ENCODE measurements at regions not wholly inside any gene's neighbourhood (a gene's known extent, or its start where the extent isn't known, plus 50 kb on each side); places are given as distances from the start of the nearest gene placed in this dataset.

DNA sequence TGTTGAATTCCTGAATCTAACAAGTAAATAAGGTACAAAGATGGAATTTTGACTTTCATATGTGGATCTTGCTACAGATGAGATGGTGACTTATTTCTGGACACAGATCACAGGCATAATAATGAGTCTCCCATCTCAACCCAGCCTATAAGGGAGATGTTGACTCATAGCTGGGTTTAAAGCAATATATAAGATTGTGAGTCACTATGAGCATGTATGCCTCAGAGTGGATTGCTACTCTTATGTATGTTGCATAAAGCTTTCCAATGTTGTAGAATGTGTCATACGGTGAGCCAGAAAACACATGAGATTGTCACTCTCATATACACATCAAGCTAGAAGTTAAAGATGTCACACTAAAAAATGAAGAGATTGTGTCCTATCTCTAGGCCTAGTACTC, 884.3 kb upstream of the TSPY4 start:
- DNase-seq (ENCODE audit: low spot score) (no peak), ATAC-seq (no peak), FAIRE-seq (no peak)
- POLR2A ChIA-PET = no interaction called here
- H3K9me3 ChIP-seq (ENCODE audit: low read length) = peaks cover 39% of the 10 kb centered on the region
- CTCF ChIA-PET (ENCODE audit: low intra/inter-chr PET ratio, low total read pairs) = no interaction called here
- no peak overlapping the region for H2AFZ ChIP-seq (ENCODE audit: low read length)
- H4K20me1 ChIP-seq (ENCODE audit: insufficient read depth, low read length) = no peaks in the 10 kb centered on the region
- H3K27ac ChIP-seq (ENCODE audit: extremely low read length, insufficient read depth, low read length) = no peak overlapping the region
- no peak overlapping the region for H3K4me2 ChIP-seq (ENCODE audit: low read depth, low read length)
- intact Hi-C loops (cut with micrococcal nuclease; ENCODE audit: unreplicated experiment) = no loop called here
- 0% methylated on average over 1 of the region's 1 CpG for WGBS (ENCODE audit: low lambda C conversion rate)
- H3K27me3 ChIP-seq (ENCODE audit: control insufficient read depth in 1 of 2, insufficient read depth in 2 of 2, low read length in 2 of 2) = no peaks in the 10 kb centered on the region
- no peaks in the 10 kb centered on the region for H3K4me1 ChIP-seq (ENCODE audit: insufficient read depth, low read length)
- no peak overlapping the region for H3K4me3 ChIP-seq (replicated peaks in 1 of 3; ENCODE audit: insufficient read depth in 1 of 3, low read depth in 2 of 3, low read length in 3 of 3)
- no peak overlapping the region for H3K9ac ChIP-seq (ENCODE audit: insufficient read depth, low read depth, low read length)
- H3K36me3 ChIP-seq (replicated peaks in 1 of 2; ENCODE audit: control insufficient read depth in 1 of 2, insufficient read depth in 2 of 2, low read length in 2 of 2) = no peaks in the 10 kb centered on the region
- TF ChIP-seq GABPA (IDR thresholded peaks at IDR 0.05; ENCODE audit: low read depth, low read length) = no peak
- TF ChIP-seq GABPA (CRISPR knock-in tag; IDR thresholded peaks at IDR 0.05; ENCODE audit: low read depth) = no peak
- TF ChIP-seq ETV5 (CRISPR knock-in tag; IDR thresholded peaks at IDR 0.05; ENCODE audit: borderline replicate concordance) = no peak
- TF ChIP-seq CBX5 (CRISPR knock-in tag; IDR thresholded peaks at IDR 0.05; ENCODE audit: borderline replicate concordance) = no peak
- TF ChIP-seq, protein P1, sequence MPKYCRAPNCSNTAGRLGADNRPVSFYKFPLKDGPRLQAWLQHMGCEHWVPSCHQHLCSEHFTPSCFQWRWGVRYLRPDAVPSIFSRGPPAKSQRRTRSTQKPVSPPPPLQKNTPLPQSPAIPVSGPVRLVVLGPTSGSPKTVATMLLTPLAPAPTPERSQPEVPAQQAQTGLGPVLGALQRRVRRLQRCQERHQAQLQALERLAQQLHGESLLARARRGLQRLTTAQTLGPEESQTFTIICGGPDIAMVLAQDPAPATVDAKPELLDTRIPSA (CRISPR knock-in tag; IDR thresholded peaks at IDR 0.05; ENCODE audit: borderline replicate concordance) = no peak
- no peak for TF ChIP-seq ERF (CRISPR knock-in tag; IDR thresholded peaks at IDR 0.05)
- TF ChIP-seq ARNT2 (CRISPR knock-in tag; IDR thresholded peaks at IDR 0.05; ENCODE audit: low read depth) = no peak
- no peak for TF ChIP-seq RFXAP (CRISPR knock-in tag; IDR thresholded peaks at IDR 0.05; ENCODE audit: borderline replicate concordance)
- TF ChIP-seq NR2F1 (CRISPR knock-in tag; IDR thresholded peaks at IDR 0.05) = no peak
- TF ChIP-seq, protein P2, sequence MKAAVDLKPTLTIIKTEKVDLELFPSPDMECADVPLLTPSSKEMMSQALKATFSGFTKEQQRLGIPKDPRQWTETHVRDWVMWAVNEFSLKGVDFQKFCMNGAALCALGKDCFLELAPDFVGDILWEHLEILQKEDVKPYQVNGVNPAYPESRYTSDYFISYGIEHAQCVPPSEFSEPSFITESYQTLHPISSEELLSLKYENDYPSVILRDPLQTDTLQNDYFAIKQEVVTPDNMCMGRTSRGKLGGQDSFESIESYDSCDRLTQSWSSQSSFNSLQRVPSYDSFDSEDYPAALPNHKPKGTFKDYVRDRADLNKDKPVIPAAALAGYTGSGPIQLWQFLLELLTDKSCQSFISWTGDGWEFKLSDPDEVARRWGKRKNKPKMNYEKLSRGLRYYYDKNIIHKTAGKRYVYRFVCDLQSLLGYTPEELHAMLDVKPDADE (CRISPR knock-in tag; IDR thresholded peaks at IDR 0.05) = no peak
- TF ChIP-seq ZNF230 (CRISPR knock-in tag; IDR thresholded peaks at IDR 0.05) = no peak
- in situ Hi-C loops (cut with HindIII; ENCODE audit: extremely low pct_ligation_motif_present, low pct_unique_long_range_greater_than_20kb) = no loop called here
- BruUV-seq (replicated peaks) = no TSS peak
- H3K79me2 ChIP-seq (ENCODE audit: insufficient read depth, low read length) = no peaks in the 10 kb centered on the region

Data from HepG2 (cell line).